Activated naive CD8-positive, alpha-beta T cell (primary cell): ENCODE measurements at regions not wholly inside any gene's neighbourhood (a gene's known extent, or its start where the extent isn't known, plus 50 kb on each side); places are given as distances from the start of the nearest gene placed in this dataset.
"Not testable (repeated sequence)": the region's sequence is repeated elsewhere in the genome, so short reads cannot be mapped to it uniquely, and the experiment has no call there.

Source experiments
- H3K27ac Mint-ChIP-seq: one replicate; pipeline ENCODE4 v1.8.0; 2021; ENCODE audit warnings: mixed read lengths
- H3K27me3 Mint-ChIP-seq: one replicate; pipeline ENCODE4 v1.8.0; 2021; ENCODE audit warnings: mixed read lengths
- H3K36me3 Mint-ChIP-seq: one replicate; pipeline ENCODE4 v1.8.0; 2021; ENCODE audit warnings: mixed read lengths
- H3K4me1 Mint-ChIP-seq: one replicate; pipeline ENCODE4 v1.8.0; 2021; ENCODE audit warnings: low read depth, mixed read lengths
- H3K4me3 Mint-ChIP-seq: one replicate; pipeline ENCODE4 v1.8.0; 2021; ENCODE audit warnings: mild to moderate bottlenecking, mixed read lengths
- H3K9me3 Mint-ChIP-seq: one replicate; pipeline ENCODE4 v1.8.0; 2021; ENCODE audit warnings: low read depth, mixed read lengths

DNA sequence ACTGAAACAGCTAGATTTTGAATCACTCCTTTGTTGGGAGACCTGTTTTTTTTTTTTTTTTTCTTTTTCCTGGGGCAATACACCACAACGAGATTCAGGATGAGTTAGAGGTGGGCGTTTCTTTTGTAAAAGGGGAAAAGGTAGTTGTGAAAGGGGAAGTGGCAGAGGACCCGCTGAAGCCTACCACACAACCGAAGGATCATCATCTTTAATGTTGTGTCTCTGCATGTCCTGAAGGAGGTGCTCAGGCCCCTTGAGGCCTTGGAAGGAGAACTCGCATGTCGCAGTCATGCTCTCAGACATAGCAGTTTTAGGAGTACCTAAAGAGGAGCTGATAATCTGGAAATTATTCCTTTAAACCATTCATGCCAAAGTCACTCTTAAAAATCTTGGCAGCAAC, 137.9 kb upstream of the LRIG1 start:
- Mint-ChIP-seq H3K4me3 (no peak overlapping the region), H3K9me3 (no peaks in the 10 kb centered on the region), H3K36me3 (no peaks in the 10 kb centered on the region), H3K27me3 (peaks cover 3% of the 10 kb centered on the region), H3K4me1 (no peaks in the 10 kb centered on the region), H3K27ac (no peak overlapping the region)

DNA sequence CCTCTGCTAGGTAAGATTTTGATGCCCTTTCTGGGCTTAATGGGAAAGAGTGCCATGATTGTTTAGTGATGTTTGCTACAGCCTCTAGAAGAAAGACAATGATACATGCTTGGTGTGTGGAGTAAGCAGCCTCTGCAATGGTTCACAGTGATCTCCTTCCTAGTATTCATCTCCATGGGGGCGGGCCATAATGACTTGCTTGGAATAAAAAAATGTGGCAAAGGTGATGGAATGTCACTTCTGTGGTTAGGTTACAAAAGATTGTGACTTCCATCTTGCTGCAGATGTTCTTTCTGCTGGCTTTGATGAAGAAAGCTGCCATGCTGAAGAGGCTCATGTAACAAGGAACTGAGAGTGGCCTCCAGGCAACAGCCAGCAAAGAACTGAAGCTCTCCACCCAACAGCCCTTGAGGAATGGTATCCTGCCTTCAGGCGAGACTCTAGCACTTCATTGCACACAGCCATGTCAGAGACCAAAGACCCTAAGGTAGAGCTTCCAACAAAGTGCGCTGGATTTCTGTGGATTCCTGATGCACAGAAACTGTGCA, 139.1 kb upstream of the LRIG1 start:
- peaks cover 1% of the 10 kb centered on the region for H3K27me3 Mint-ChIP-seq
- no peak overlapping the region for H3K4me3 Mint-ChIP-seq
- H3K27ac Mint-ChIP-seq = no peak overlapping the region
- peaks cover 2% of the 10 kb centered on the region for H3K36me3 Mint-ChIP-seq
- H3K9me3 Mint-ChIP-seq = peaks cover 6% of the 10 kb centered on the region
- H3K4me1 Mint-ChIP-seq = no peaks in the 10 kb centered on the region

DNA sequence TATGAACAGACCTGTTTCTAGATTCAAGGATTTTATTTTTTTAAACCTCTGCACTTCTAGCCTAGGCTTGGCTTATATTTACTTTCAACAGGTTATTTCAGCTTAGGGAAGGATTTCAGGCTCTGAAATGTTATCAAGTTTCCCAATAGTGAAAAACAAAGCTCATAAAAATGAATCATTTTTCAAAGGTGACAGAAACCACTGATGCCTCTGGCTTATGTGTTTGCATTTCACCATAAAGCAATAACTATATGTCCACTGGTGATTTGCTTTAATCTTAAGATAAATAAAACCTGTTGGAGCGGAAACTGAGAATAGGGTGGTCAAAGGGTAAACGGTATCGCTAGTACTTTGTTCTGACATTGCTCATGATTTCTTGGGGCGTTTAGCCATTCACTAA, 141.2 kb upstream of the LRIG1 start:
- Mint-ChIP-seq H3K27ac (no peak overlapping the region), H3K4me3 (no peak overlapping the region), H3K36me3 (peaks cover 3% of the 10 kb centered on the region), H3K9me3 (peaks cover 8% of the 10 kb centered on the region), H3K27me3 (no peaks in the 10 kb centered on the region), H3K4me1 (no peaks in the 10 kb centered on the region)

DNA sequence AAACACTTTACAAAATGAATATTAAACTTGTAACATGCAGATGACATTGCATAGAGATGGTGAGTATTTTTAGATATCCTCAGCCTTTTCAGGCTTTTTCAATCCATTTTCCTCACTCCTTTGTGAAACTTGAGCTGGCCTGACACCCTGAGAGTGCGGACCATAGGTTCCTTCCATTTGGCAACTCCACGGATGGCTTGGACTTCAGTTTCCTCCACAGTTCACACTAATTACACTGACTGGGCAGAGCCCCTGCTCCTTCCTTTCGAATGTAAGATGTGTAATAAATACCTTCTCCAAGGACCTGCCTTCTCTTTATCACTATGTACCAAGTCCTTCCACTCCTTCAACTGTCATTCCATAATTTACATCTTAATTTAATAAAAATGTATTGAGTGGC, 141.7 kb upstream of the LRIG1 start:
- Mint-ChIP-seq H3K9me3 (peaks cover 8% of the 10 kb centered on the region), H3K27ac (no peak overlapping the region), H3K27me3 (no peaks in the 10 kb centered on the region), H3K4me1 (no peaks in the 10 kb centered on the region), H3K4me3 (no peak overlapping the region), H3K36me3 (peaks cover 3% of the 10 kb centered on the region)

DNA sequence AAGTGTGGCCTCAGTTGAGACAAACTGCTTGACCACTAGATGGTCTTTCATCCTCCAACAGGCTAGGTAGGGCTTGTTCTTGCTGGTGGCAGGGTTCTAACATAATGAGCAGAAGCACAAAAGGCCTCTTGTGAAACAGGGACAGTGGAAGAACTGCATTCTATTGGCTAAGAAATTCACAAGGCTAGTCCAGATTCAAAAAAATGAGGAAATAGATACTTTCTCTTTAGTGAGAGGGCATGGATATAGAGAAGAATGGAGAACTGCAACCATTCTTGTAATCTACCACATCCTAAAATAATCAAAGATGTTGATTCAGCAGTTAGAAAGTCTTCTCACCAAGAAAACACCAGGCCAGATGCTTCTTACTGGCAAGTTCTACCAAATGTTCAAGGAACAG, 143.7 kb upstream of the LRIG1 start:
- Mint-ChIP-seq H3K27me3 (no peaks in the 10 kb centered on the region), H3K27ac (no peak overlapping the region), H3K9me3 (peaks cover 8% of the 10 kb centered on the region), H3K4me3 (no peak overlapping the region), H3K4me1 (no peaks in the 10 kb centered on the region), H3K36me3 (peaks cover 3% of the 10 kb centered on the region)

DNA sequence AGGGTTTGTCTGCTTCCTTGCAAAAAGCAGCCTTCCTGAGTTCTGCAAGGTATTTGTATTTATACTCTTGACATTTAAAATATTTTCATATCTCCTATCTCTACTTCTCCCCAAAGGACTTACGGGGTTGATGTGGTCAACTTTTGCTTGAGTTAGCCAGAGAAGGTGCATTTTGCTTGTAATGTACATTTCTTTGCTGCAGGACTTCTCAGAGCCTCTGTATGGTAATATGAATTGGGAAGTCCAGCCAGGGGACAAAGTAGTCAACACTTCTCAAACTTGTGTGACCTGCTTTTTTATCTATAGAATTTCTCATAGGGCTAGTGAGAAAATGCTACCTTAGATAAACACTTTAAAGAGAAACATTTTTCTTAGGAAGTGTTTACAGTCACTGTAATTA, 148.2 kb upstream of the LRIG1 start:
- Mint-ChIP-seq H3K36me3 (peaks cover 3% of the 10 kb centered on the region), H3K9me3 (peaks cover 8% of the 10 kb centered on the region), H3K27ac (no peak overlapping the region), H3K4me1 (no peaks in the 10 kb centered on the region), H3K27me3 (no peaks in the 10 kb centered on the region), H3K4me3 (no peak overlapping the region)

DNA sequence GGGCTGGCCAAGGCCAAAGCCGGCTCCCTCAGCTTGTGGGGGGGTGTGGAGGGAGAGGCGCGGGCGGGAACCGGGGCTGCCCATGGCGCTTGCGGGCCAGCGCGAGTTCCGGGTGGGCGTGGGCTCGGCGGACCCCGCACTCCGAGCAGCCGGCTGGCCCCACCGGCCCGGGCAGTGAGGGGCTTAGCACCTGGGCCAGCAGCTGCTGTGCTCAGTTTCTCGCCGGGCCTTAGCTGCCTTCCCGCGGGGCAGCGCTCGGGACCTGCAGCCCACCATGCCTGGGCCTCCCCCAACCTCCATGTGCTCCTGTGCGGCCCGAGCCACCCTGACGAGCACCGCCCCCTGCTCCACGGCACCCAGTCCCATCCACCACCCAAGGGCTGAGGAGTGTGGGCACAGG, 150.7 kb upstream of the LRIG1 start:
- not testable (repeated sequence) for H3K4me1 Mint-ChIP-seq

DNA sequence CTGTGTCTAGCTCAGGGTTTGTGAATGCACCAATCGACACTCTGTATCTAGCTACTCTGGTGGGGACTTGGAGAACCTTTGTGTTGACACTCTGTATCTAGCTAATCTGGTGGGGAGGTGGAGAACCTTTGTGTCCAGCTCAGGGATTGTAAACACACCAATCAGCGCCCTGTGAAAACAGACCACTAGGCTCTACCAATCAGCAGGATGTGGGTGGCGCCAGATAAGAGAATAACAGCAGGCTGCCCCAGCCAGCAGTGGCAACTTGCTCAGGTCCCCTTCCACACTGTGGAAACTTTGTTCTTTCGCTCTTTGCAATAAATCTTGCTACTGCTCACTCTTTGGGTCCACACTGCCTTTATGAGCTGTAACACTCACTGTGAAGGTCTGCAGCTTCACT, 151.3 kb upstream of the LRIG1 start:
- H3K4me1 Mint-ChIP-seq, H3K9me3 Mint-ChIP-seq, H3K4me3 Mint-ChIP-seq, H3K27me3 Mint-ChIP-seq, H3K27ac Mint-ChIP-seq, H3K36me3 Mint-ChIP-seq: not testable (repeated sequence)

More for the DNA sequence above, 150.7 kb upstream of the LRIG1 start:
- H3K27me3 Mint-ChIP-seq, H3K36me3 Mint-ChIP-seq, H3K4me3 Mint-ChIP-seq, H3K9me3 Mint-ChIP-seq, H3K27ac Mint-ChIP-seq: not testable (repeated sequence)

DNA sequence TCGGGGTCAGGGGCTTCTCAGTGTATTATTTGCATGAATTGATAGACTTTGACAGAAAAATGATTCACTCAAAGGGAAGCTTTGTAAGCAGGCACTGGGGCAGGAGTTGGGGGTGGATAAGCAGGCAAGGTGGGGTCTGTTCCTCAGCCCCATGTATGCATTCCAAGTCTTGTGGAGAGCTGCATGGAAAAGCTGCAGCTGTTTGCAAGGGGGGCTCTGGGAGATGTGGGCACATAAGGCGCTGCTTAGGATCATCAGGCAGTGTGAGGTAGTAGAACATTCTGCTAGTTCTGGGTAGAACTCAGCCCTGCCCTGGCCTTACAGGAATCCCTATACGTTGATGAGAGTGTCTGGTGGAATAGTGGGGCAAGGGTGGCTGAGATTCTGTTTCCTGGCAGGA, 154.2 kb upstream of the LRIG1 start:
- no peak overlapping the region for H3K27ac Mint-ChIP-seq
- no peaks in the 10 kb centered on the region for H3K36me3 Mint-ChIP-seq
- H3K4me1 Mint-ChIP-seq = no peaks in the 10 kb centered on the region
- H3K4me3 Mint-ChIP-seq = no peak overlapping the region
- H3K9me3 Mint-ChIP-seq = no peaks in the 10 kb centered on the region
- peaks cover under 1% of the 10 kb centered on the region for H3K27me3 Mint-ChIP-seq

DNA sequence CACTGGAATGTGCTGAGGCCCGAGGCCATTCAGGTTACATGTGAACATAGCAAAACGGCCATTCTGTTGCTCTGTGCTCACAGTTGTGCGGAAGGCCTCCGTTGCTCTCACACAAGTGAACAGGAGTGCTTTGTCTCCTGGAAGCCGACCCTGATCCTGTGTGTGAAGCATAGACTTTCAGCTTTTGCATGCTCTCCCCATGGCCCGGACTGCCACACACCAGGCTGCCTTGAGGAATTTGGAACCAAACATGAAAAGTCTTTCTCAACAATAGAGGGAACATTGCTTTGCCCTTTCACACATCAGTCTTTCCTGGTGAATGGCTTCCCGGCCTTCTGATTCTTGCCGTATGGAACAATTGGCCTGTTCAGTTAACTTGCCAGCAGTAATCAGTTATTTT, 154.8 kb upstream of the LRIG1 start:
- Mint-ChIP-seq H3K4me1 (no peaks in the 10 kb centered on the region), H3K4me3 (no peak overlapping the region), H3K27me3 (peaks cover 1% of the 10 kb centered on the region), H3K9me3 (no peaks in the 10 kb centered on the region), H3K36me3 (no peaks in the 10 kb centered on the region), H3K27ac (no peak overlapping the region)

DNA sequence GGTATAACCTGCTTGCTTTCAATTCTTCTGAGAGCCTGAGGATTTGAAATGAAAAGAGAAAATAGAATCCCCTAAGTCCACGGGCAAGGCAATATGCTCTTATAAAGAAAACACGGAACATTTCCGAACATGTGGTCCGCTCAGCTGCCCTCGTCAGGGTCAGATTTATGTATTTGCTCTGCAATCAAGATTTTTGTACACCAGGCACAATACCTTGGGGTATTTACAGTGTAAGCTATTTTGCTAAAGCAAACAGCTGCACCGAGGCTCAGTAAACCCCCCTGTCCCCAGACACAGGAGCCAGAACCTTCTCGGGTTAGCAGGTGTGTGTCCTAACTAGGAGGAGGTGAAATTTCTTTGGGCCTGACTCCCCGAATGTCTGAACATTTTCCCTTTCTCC, 155.8 kb upstream of the LRIG1 start:
- no peaks in the 10 kb centered on the region for H3K36me3 Mint-ChIP-seq
- H3K4me1 Mint-ChIP-seq = no peaks in the 10 kb centered on the region
- no peak overlapping the region for H3K27ac Mint-ChIP-seq
- no peak overlapping the region for H3K4me3 Mint-ChIP-seq
- H3K9me3 Mint-ChIP-seq = no peaks in the 10 kb centered on the region
- peaks cover 1% of the 10 kb centered on the region for H3K27me3 Mint-ChIP-seq

DNA sequence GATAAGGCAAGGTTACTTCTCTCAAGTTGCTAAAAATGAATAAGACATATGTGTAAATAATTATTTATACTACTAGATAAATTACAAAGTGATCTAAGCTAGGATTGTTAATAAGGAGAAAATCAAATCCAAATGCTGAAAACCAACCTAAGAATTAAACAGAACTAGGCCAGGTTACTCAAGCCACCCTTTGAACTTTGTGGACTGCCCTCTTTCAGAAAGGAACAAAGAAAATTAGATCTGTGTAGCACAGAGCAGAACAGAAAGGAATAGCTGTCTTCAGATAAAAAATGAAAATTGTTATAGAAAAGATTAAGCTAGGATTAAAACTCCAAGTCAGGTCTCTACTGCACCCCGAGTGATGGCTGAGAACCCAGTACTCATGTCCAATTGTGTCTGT, 158.2 kb upstream of the LRIG1 start:
- H3K27me3 Mint-ChIP-seq = peaks cover 1% of the 10 kb centered on the region
- H3K36me3 Mint-ChIP-seq = no peaks in the 10 kb centered on the region
- no peak overlapping the region for H3K4me3 Mint-ChIP-seq
- H3K4me1 Mint-ChIP-seq = no peaks in the 10 kb centered on the region
- no peaks in the 10 kb centered on the region for H3K9me3 Mint-ChIP-seq
- H3K27ac Mint-ChIP-seq = no peak overlapping the region

DNA sequence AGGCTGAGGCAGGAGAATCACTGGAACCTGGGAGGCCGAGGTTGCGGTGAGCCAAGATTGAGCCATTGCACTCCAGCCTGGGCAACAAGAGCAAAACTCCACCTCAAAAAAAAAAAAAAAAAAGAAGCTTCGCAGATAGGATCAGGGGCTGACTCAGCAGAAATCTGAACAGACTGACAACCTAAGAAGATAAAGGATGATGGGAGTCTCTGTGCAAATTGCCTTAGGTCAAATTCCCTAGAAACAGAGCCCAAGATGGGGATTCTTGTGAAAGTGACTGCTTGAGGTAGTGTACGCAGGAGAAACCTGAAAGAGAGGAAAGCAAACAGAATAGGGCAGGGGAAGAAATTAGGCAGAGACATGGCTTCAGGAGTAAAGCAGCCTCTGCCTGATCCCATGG, 160.8 kb upstream of the LRIG1 start:
- Mint-ChIP-seq H3K4me1 (no peaks in the 10 kb centered on the region), H3K9me3 (no peaks in the 10 kb centered on the region), H3K27me3 (peaks cover 1% of the 10 kb centered on the region), H3K4me3 (no peak overlapping the region), H3K36me3 (no peaks in the 10 kb centered on the region), H3K27ac (no peak overlapping the region)

DNA sequence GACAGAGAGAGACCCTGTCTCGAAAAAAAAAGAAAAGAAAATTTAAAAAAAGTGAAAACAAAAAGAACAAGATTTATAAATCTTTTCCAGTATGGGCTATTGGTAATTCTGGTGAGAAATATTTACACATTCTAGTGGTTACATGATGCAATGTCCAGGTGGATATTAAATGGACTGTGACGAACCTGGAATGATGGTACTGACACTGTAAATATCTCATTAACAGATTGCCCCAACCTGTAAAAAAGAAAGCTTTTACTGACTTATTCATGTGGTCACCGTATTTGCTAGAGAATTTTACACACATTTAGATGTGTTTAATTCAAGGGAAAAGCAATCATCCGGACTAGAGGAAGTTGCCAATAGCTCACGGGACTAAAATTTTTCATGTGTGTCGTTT, 162.1 kb upstream of the LRIG1 start:
- H3K4me3 Mint-ChIP-seq = no peak overlapping the region
- no peak overlapping the region for H3K27ac Mint-ChIP-seq
- no peaks in the 10 kb centered on the region for H3K9me3 Mint-ChIP-seq
- H3K4me1 Mint-ChIP-seq = no peaks in the 10 kb centered on the region
- H3K36me3 Mint-ChIP-seq = no peaks in the 10 kb centered on the region
- H3K27me3 Mint-ChIP-seq = peaks cover 1% of the 10 kb centered on the region

DNA sequence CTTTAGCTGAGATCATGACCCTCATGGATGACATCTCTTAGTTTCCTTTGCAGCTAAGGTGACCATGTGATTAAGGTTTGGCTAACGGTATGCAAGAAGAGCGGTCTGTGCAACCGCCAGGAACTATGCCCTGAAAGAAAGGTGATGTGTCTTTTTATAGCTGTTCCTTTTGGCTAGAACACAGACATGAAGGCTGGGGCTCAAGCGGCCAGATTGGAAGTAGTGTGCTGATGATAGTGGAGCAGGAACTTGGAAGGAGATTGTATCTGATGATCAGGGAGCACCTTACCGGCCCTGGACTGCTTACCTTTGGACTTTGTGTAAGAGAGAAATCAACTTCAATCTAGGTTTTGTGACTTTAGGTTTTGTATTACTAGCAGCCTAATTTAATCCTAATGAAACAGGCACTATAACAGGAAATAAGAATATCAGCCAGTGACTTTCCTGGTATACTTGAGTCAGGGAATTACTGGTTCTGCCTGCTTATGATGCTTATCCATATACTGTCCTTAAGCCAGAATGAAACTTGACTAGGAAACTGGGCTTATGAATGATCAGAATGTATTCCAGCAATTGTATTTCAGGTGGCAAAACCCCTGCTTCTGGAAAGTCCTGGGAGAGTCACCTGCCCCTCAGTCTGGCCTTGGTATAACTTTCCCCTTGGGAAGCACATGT, 164.3 kb upstream of the LRIG1 start:
- peaks cover 2% of the 10 kb centered on the region for H3K27me3 Mint-ChIP-seq
- H3K36me3 Mint-ChIP-seq = no peaks in the 10 kb centered on the region
- H3K4me1 Mint-ChIP-seq = no peaks in the 10 kb centered on the region
- no peaks in the 10 kb centered on the region for H3K9me3 Mint-ChIP-seq
- no peak overlapping the region for H3K27ac Mint-ChIP-seq
- no peak overlapping the region for H3K4me3 Mint-ChIP-seq

DNA sequence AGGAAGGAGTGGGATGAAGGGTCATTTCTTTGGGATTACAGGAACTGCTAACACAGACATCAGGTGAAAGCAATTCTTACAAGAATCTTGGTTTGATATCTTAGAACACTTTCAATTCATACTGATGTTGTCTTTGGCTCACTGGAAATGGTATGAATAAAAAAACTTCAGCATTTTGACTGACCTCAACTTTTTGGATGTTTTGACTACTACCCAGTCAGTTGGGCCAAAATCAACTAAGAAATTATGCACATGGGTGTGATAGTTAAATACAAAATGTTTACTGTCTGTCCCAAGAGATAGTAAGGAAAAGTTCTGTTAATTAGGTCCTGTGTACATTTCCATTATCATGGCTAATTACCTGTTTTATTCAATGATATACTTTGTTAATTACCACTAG, 165.5 kb upstream of the LRIG1 start:
- no peak overlapping the region for H3K27ac Mint-ChIP-seq
- H3K36me3 Mint-ChIP-seq = no peaks in the 10 kb centered on the region
- no peaks in the 10 kb centered on the region for H3K9me3 Mint-ChIP-seq
- peaks cover 2% of the 10 kb centered on the region for H3K27me3 Mint-ChIP-seq
- H3K4me1 Mint-ChIP-seq = peaks cover 2% of the 10 kb centered on the region
- no peak overlapping the region for H3K4me3 Mint-ChIP-seq
